SK-N-SH treated with all-trans-retinoic acid at 6 μM for 48 hours (cell line): ENCODE measurements at regions not wholly inside any gene's neighbourhood (a gene's known extent, or its start where the extent isn't known, plus 50 kb on each side); places are given as distances from the start of the nearest gene placed in this dataset.

Source experiments
- ATAC-seq: fragments of 200-7000 bp; cut with Tn5 transposase; 3 replicates; pipeline ENCODE4 v1.9.1; 2020; ENCODE audit warnings: mild to moderate bottlenecking, moderate library complexity
- BACH2 ChIP-seq: fragments of 250-450 bp; sonication (Bioruptor Pico); IDR thresholded peaks from 2 replicates; pipeline ENCODE4 v1.9.0; 2021; ENCODE audit warnings: mild to moderate bottlenecking, borderline replicate concordance
- CSDC2 ChIP-seq: fragments of 250-450 bp; sonication (Bioruptor Pico); IDR thresholded peaks from 2 replicates; pipeline ENCODE4 v1.5.0; 2020; ENCODE audit warnings: mild to moderate bottlenecking, moderate library complexity
- ESRRG ChIP-seq: fragments of 250-450 bp; sonication (Bioruptor Pico); IDR thresholded peaks from 2 replicates; pipeline ENCODE4 v1.6.1; 2021; ENCODE audit warnings: mild to moderate bottlenecking
- GLIS3 ChIP-seq: fragments of 250-450 bp; sonication (Bioruptor Pico); IDR thresholded peaks from 2 replicates; pipeline ENCODE4 v1.5.0; 2020; ENCODE audit warnings: mild to moderate bottlenecking, moderate library complexity
- ISL1 ChIP-seq: fragments of 250-450 bp; sonication (Bioruptor Pico); IDR thresholded peaks from 2 replicates; pipeline ENCODE4 v2.1.2; 2022; ENCODE audit warnings: mild to moderate bottlenecking, moderate library complexity
- OSR1 ChIP-seq: fragments of 250-450 bp; sonication (Bioruptor Pico); IDR thresholded peaks from 2 replicates; pipeline ENCODE4 v1.8.0; 2022; ENCODE audit warnings: moderate library complexity, mild to moderate bottlenecking, inconsistent platforms
- PPARA ChIP-seq: fragments of 250-450 bp; sonication (Bioruptor Pico); IDR thresholded peaks from 2 replicates; pipeline ENCODE4 v1.5.0; 2020; ENCODE audit warnings: mild to moderate bottlenecking, borderline replicate concordance
- RARB ChIP-seq: fragments of 250-450 bp; sonication (Bioruptor Pico); IDR thresholded peaks from 2 replicates; pipeline ENCODE4 v1.8.0; 2021; ENCODE audit warnings: mild to moderate bottlenecking, moderate library complexity
- SNAI2 ChIP-seq: fragments of 250-450 bp; sonication (Bioruptor Pico); IDR thresholded peaks from 2 replicates; pipeline ENCODE4 v1.5.0; 2020; ENCODE audit warnings: mild to moderate bottlenecking, moderate library complexity
- TCF4 ChIP-seq: fragments of 250-450 bp; sonication (Bioruptor Pico); IDR thresholded peaks from 2 replicates; pipeline ENCODE4 v1.8.0; 2021; ENCODE audit warnings: mild to moderate bottlenecking, moderate library complexity, borderline replicate concordance
- TOX ChIP-seq: fragments of 250-450 bp; sonication (Bioruptor Pico); IDR thresholded peaks from 2 replicates; pipeline ENCODE4 v1.8.0; 2021; ENCODE audit warnings: mild to moderate bottlenecking, moderate library complexity, borderline replicate concordance
- ZC3H10 ChIP-seq: fragments of 250-450 bp; sonication (Bioruptor Pico); IDR thresholded peaks from 2 replicates; pipeline ENCODE4 v1.5.1; 2021; ENCODE audit warnings: mild to moderate bottlenecking, moderate library complexity
- ZFP3 ChIP-seq: fragments of 250-450 bp; sonication (Bioruptor Pico); IDR thresholded peaks from 2 replicates; pipeline ENCODE4 v1.5.0; 2020; ENCODE audit warnings: mild to moderate bottlenecking, moderate library complexity
- ZNF565 ChIP-seq: fragments of 450-650 bp; formaldehyde crosslinking; conservative IDR thresholded peaks from 2 replicates; pipeline ENCODE4 v1.5.0; 2020; ENCODE audit warnings: low read depth, mild to moderate bottlenecking, moderate library complexity
- ZNF70 ChIP-seq: fragments of 450-650 bp; formaldehyde crosslinking; IDR thresholded peaks from 2 replicates; pipeline ENCODE4 v1.5.0; 2020; ENCODE audit warnings: mild to moderate bottlenecking, moderate library complexity
- TF ChIP-seq, protein P1 (sequence below): fragments of 250-450 bp; sonication (Bioruptor Pico); IDR thresholded peaks from 2 replicates; pipeline ENCODE4 v1.5.0; 2020; ENCODE audit warnings: mild to moderate bottlenecking, moderate library complexity
- TF ChIP-seq, protein P2 (sequence below): fragments of 250-450 bp; sonication (Bioruptor Pico); IDR thresholded peaks from 2 replicates; pipeline ENCODE4 v1.5.1; 2021; ENCODE audit warnings: mild to moderate bottlenecking, moderate library complexity
- TF ChIP-seq, protein P3 (sequence below): fragments of 250-450 bp; sonication (Bioruptor Pico); IDR thresholded peaks from 2 replicates; pipeline ENCODE4 v1.5.1; 2020; ENCODE audit warnings: low read depth, mild to moderate bottlenecking, moderate library complexity
- TF ChIP-seq, protein P4 (sequence below): fragments of 250-450 bp; sonication (Bioruptor Pico); IDR thresholded peaks from 2 replicates; pipeline ENCODE4 v1.8.0; 2020; ENCODE audit warnings: mild to moderate bottlenecking, moderate library complexity, borderline replicate concordance
- TF ChIP-seq, protein P5 (sequence below): fragments of 250-450 bp; sonication (Bioruptor Pico); IDR thresholded peaks from 2 replicates; pipeline ENCODE4 v1.8.0; 2021; ENCODE audit warnings: low read depth, mild to moderate bottlenecking, moderate library complexity, borderline replicate concordance

DNA sequence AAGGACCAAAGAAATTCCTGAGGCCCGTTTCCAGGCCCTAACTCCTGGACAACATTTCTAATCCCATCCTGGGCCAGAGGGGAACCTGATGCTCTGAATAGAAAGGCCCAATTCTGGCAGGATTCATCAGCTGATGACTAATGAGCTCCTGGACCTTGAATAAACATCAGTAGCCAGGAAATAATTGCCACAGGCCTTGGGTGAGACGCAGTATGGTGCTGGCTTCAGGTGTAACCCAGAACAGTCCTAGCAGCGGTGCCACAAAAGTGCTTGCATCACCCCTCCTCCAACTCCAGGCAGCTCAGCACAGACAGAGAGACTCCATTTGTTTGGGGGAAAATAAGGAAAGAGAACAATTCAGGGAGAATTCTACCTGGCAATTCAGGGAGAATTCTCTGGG is 184.7 kb upstream of the POU1F1 start:
- TF ChIP-seq ZNF70 (no peak), BACH2 (CRISPR knock-in tag) (no peak), CSDC2 (CRISPR knock-in tag) (no peak), SNAI2 (CRISPR knock-in tag) (no peak), RARB (CRISPR knock-in tag) (no peak), ZC3H10 (CRISPR knock-in tag) (no peak), ISL1 (CRISPR knock-in tag) (no peak), OSR1 (no peak), ZFP3 (CRISPR knock-in tag) (no peak), TCF4 (CRISPR knock-in tag) (no peak), GLIS3 (CRISPR knock-in tag) (no peak)
- TF ChIP-seq, protein P1, sequence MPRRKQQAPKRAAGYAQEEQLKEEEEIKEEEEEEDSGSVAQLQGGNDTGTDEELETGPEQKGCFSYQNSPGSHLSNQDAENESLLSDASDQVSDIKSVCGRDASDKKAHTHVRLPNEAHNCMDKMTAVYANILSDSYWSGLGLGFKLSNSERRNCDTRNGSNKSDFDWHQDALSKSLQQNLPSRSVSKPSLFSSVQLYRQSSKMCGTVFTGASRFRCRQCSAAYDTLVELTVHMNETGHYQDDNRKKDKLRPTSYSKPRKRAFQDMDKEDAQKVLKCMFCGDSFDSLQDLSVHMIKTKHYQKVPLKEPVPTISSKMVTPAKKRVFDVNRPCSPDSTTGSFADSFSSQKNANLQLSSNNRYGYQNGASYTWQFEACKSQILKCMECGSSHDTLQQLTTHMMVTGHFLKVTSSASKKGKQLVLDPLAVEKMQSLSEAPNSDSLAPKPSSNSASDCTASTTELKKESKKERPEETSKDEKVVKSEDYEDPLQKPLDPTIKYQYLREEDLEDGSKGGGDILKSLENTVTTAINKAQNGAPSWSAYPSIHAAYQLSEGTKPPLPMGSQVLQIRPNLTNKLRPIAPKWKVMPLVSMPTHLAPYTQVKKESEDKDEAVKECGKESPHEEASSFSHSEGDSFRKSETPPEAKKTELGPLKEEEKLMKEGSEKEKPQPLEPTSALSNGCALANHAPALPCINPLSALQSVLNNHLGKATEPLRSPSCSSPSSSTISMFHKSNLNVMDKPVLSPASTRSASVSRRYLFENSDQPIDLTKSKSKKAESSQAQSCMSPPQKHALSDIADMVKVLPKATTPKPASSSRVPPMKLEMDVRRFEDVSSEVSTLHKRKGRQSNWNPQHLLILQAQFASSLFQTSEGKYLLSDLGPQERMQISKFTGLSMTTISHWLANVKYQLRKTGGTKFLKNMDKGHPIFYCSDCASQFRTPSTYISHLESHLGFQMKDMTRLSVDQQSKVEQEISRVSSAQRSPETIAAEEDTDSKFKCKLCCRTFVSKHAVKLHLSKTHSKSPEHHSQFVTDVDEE (CRISPR knock-in tag) = no peak
- TF ChIP-seq, protein P2, sequence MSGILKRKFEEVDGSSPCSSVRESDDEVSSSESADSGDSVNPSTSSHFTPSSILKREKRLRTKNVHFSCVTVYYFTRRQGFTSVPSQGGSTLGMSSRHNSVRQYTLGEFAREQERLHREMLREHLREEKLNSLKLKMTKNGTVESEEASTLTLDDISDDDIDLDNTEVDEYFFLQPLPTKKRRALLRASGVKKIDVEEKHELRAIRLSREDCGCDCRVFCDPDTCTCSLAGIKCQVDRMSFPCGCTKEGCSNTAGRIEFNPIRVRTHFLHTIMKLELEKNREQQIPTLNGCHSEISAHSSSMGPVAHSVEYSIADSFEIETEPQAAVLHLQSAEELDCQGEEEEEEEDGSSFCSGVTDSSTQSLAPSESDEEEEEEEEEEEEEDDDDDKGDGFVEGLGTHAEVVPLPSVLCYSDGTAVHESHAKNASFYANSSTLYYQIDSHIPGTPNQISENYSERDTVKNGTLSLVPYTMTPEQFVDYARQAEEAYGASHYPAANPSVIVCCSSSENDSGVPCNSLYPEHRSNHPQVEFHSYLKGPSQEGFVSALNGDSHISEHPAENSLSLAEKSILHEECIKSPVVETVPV (CRISPR knock-in tag) = no peak
- TF ChIP-seq, protein P3, sequence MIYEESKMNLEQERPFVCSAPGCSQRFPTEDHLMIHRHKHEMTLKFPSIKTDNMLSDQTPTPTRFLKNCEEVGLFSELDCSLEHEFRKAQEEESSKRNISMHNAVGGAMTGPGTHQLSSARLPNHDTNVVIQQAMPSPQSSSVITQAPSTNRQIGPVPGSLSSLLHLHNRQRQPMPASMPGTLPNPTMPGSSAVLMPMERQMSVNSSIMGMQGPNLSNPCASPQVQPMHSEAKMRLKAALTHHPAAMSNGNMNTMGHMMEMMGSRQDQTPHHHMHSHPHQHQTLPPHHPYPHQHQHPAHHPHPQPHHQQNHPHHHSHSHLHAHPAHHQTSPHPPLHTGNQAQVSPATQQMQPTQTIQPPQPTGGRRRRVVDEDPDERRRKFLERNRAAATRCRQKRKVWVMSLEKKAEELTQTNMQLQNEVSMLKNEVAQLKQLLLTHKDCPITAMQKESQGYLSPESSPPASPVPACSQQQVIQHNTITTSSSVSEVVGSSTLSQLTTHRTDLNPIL (CRISPR knock-in tag) = no peak
- TF ChIP-seq, protein P4, sequence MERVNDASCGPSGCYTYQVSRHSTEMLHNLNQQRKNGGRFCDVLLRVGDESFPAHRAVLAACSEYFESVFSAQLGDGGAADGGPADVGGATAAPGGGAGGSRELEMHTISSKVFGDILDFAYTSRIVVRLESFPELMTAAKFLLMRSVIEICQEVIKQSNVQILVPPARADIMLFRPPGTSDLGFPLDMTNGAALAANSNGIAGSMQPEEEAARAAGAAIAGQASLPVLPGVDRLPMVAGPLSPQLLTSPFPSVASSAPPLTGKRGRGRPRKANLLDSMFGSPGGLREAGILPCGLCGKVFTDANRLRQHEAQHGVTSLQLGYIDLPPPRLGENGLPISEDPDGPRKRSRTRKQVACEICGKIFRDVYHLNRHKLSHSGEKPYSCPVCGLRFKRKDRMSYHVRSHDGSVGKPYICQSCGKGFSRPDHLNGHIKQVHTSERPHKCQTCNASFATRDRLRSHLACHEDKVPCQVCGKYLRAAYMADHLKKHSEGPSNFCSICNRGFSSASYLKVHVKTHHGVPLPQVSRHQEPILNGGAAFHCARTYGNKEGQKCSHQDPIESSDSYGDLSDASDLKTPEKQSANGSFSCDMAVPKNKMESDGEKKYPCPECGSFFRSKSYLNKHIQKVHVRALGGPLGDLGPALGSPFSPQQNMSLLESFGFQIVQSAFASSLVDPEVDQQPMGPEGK (CRISPR knock-in tag) = no peak
- TF ChIP-seq, all 23 proteins: peak for 0
- no peak for ATAC-seq

DNA sequence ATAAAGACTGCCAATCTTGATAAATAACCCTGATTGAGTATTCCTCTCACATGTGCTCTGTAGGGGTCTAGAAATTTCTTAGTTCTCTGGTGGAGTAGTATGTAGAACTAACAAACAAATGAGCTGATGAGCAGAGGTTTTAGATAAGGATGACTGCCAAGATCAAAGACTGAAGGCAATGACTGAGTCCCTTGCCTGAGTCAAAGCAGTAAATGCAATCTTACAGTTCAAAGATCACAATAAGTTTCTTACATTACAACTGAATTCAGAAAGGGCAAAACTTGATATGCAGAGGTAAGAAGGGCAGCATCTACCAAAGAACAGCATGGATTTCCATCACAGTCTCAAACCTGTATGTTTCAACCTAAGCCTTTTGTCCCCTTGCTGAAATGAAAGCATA is 172.2 kb upstream of the POU1F1 start:
- ATAC-seq = no peak
- TF ChIP-seq PPARA (CRISPR knock-in tag) (no peak), OSR1 (no peak), ZNF565 (CRISPR knock-in tag) (no peak), GLIS3 (CRISPR knock-in tag) (no peak), TOX (no peak), ESRRG (CRISPR knock-in tag) (no peak), RARB (CRISPR knock-in tag) (no peak), BACH2 (CRISPR knock-in tag) (no peak)
- TF ChIP-seq, protein P3 (CRISPR knock-in tag) = no peak
- TF ChIP-seq, protein P5, sequence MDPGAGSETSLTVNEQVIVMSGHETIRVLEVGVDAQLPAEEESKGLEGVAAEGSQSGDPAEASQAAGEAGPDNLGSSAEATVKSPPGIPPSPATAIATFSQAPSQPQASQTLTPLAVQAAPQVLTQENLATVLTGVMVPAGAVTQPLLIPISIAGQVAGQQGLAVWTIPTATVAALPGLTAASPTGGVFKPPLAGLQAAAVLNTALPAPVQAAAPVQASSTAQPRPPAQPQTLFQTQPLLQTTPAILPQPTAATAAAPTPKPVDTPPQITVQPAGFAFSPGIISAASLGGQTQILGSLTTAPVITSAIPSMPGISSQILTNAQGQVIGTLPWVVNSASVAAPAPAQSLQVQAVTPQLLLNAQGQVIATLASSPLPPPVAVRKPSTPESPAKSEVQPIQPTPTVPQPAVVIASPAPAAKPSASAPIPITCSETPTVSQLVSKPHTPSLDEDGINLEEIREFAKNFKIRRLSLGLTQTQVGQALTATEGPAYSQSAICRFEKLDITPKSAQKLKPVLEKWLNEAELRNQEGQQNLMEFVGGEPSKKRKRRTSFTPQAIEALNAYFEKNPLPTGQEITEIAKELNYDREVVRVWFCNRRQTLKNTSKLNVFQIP = no peak
- TF ChIP-seq, protein P2 (CRISPR knock-in tag) = no peak
